SK-N-SH (cell line): ENCODE measurements at regions not wholly inside any gene's neighbourhood (a gene's known extent, or its start where the extent isn't known, plus 50 kb on each side); places are given as distances from the start of the nearest gene placed in this dataset.

Experiments used
- CHD2 ChIP-seq: fragments of 150-350 bp; IDR thresholded peaks from 2 replicates; pipeline ENCODE4 v1.6.1; 2018; ENCODE audit warnings: low read length; ENCODE audit not compliant: partially characterized antibody
- EP300 ChIP-seq, 2 experiments: IDR thresholded peaks; 2 replicates each; pipeline versions ENCODE4 v1.4.0 to v1.6.1; 2012; ENCODE audit warnings: borderline replicate concordance in 1 of 2, low read depth in 1 of 2, low read length in 1 of 2
- EZH2phosphoT487 ChIP-seq: fragments of 200-600 bp; sonication (generic); IDR thresholded peaks from 2 replicates; pipeline ENCODE4 v1.6.1; 2017; ENCODE audit warnings: low read depth, mixed run types, mild to moderate bottlenecking, antibody characterized with exemption, moderate library complexity, borderline replicate concordance
- FOXJ3 ChIP-seq: sonication (generic); formaldehyde crosslinking; IDR thresholded peaks from 2 replicates; pipeline ENCODE4 v1.5.1; 2020; ENCODE audit warnings: mild to moderate bottlenecking, missing genetic modification reagents
- RCOR1 ChIP-seq: fragments of 150-350 bp; IDR thresholded peaks from 2 replicates; pipeline ENCODE4 v1.6.1; 2017; ENCODE audit warnings: antibody characterized with exemption, low read length
- REST ChIP-seq: IDR thresholded peaks from 2 replicates; pipeline ENCODE4 v1.6.1; 2012; ENCODE audit warnings: mild to moderate bottlenecking, low read depth, low read length, moderate library complexity
- RFX5 ChIP-seq: IDR thresholded peaks from 2 replicates; pipeline ENCODE4 v1.6.1; 2012; ENCODE audit warnings: mild to moderate bottlenecking, improper control_type of control experiment, low read length
- SIN3A ChIP-seq: IDR thresholded peaks from 2 replicates; pipeline ENCODE4 v1.6.1; 2012; ENCODE audit warnings: low read depth, mild to moderate bottlenecking, low read length, moderate library complexity, borderline replicate concordance
- SMC3 ChIP-seq: IDR thresholded peaks from 2 replicates; pipeline ENCODE4 v1.6.1; 2012; ENCODE audit warnings: low read depth, low read length, improper control_type of control experiment
- TAF1 ChIP-seq: IDR thresholded peaks from 2 replicates; pipeline ENCODE4 v1.6.1; 2012; ENCODE audit warnings: low read depth, mild to moderate bottlenecking, low read length, moderate library complexity, borderline replicate concordance
- TF ChIP-seq, protein P1 (sequence below): fragments of 200-600 bp; sonication (generic); IDR thresholded peaks from 2 replicates; pipeline ENCODE4 v1.6.1; 2017; ENCODE audit warnings: antibody characterized with exemption, mild to moderate bottlenecking, moderate library complexity

- TF ChIP-seq, protein P1, sequence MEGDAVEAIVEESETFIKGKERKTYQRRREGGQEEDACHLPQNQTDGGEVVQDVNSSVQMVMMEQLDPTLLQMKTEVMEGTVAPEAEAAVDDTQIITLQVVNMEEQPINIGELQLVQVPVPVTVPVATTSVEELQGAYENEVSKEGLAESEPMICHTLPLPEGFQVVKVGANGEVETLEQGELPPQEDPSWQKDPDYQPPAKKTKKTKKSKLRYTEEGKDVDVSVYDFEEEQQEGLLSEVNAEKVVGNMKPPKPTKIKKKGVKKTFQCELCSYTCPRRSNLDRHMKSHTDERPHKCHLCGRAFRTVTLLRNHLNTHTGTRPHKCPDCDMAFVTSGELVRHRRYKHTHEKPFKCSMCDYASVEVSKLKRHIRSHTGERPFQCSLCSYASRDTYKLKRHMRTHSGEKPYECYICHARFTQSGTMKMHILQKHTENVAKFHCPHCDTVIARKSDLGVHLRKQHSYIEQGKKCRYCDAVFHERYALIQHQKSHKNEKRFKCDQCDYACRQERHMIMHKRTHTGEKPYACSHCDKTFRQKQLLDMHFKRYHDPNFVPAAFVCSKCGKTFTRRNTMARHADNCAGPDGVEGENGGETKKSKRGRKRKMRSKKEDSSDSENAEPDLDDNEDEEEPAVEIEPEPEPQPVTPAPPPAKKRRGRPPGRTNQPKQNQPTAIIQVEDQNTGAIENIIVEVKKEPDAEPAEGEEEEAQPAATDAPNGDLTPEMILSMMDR: no peak
- TF ChIP-seq EP300 (IDR thresholded peaks at IDR 0.05; ENCODE audit: borderline replicate concordance in 1 of 2, low read depth in 1 of 2, low read length in 1 of 2) (no peak), SMC3 (no peak), TAF1 (no peak), FOXJ3 (CRISPR knock-in tag) (no peak), RFX5 (no peak), EZH2phosphoT487 (no peak), CHD2 (no peak), SIN3A (no peak), RCOR1 (no peak), REST (no peak)
These were observed 200.4 kb downstream of the KIF18A start for GRCh38 chr11:27907530-27907929.
